Endothelial cell of umbilical vein (primary cell): ENCODE measurements at regions not wholly inside any gene's neighbourhood (a gene's known extent, or its start where the extent isn't known, plus 50 kb on each side); places are given as distances from the start of the nearest gene placed in this dataset.

ENCODE experiments used
- EZH2 ChIP-seq: IDR thresholded peaks from 2 replicates; pipeline ENCODE4 v1.6.1; 2012; ENCODE audit warnings: borderline replicate concordance, low read depth, mild to moderate bottlenecking, moderate library complexity, low read length, inconsistent platforms; ENCODE audit not compliant: severe bottlenecking
- TF ChIP-seq, protein P1 (sequence below): IDR thresholded peaks from 2 replicates; pipeline ENCODE4 v1.6.1; 2011; ENCODE audit not compliant: insufficient read depth, insufficient read length

DNA sequence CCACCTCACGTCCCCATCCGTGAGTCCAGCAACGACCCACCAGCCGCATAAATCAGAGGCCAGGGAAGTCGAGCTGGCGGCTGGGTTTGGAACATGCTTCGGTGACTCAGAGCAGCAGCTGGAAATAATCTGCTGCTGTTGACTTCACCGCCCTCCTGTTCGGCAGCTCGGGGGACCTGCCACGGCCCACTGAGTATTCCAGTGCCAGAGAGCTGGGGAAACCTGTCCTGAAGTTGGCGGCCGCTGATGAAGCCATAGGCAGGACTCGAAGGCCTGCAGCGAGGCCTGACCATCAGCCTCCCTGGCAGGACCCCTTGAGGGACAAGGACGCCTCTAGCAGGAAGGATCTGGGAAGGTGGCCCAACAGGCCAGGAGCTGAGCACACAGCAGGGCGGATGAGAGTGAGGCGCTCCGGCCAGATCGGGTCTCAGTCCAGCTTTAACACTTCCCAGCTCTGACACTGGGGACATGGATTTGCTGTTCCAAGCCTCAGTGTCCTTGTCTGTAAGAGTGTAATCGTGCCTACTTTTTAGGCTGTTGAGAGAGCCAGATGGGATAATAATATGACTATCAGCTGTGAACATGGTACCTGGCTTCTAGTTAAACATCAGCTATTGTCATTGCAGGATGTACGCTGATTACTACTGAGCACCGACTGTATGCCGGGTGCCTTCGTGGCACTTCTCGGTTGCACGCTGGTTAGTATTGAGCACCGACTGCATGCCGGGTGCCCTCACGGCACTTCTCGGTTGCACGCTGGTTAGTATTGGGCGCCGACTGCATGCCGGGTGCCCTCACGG, 50.4 kb upstream of the CIBAR2 start:
- TF ChIP-seq, protein P1, sequence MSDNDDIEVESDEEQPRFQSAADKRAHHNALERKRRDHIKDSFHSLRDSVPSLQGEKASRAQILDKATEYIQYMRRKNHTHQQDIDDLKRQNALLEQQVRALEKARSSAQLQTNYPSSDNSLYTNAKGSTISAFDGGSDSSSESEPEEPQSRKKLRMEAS: no peak
- TF ChIP-seq EZH2: no peak
